Adrenal gland (tissue), 5 donors: ENCODE measurements at regions not wholly inside any gene's neighbourhood (a gene's known extent, or its start where the extent isn't known, plus 50 kb on each side); places are given as distances from the start of the nearest gene placed in this dataset.

Source experiments
- POLR2A ChIP-seq, 2 donors: fragments of 450-650 bp; IDR thresholded peaks; one replicate each; pipeline ENCODE4 v1.6.1; 2017; ENCODE audit warnings: antibody characterized with exemption in 2 of 2, mild to moderate bottlenecking in 2 of 2, moderate library complexity in 1 of 2
- TF ChIP-seq, protein P1 (sequence below), 6 experiments: fragments of 450-650 bp in 4 of 6; fragments of 200-600 bp in 2 of 6; sonication (generic) in 1 of 6; IDR thresholded peaks; 1 replicate in 5 of 6; 2 replicates in 1 of 6; pipeline versions ENCODE4 v1.5.1 to v1.8.0; 2016 to 2021; ENCODE audit warnings: antibody characterized with exemption in 6 of 6, mild to moderate bottlenecking in 2 of 6, moderate library complexity in 1 of 6
- donor health status: DM: no; HTN: no; CAD: no.

DNA sequence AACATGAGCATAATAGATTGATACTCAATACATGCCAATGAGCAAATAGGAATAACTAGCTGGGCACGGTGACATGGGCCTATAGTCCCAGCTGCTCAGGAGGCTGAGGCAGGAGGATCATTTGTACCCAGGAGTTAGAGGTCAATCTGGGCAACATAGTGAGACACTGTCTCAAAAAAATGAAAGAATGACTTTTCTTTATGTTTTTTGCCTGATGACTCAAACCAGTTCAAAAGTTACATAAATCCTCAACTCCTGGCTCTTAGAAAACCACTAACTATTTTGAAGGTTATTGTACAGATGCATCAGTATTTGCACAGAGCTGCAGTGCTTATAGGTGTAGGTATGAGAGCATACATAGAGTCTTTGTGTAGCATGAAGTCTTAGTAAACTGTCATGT, 219.2 kb upstream of the RGS6 start:
- TF ChIP-seq, protein P1, sequence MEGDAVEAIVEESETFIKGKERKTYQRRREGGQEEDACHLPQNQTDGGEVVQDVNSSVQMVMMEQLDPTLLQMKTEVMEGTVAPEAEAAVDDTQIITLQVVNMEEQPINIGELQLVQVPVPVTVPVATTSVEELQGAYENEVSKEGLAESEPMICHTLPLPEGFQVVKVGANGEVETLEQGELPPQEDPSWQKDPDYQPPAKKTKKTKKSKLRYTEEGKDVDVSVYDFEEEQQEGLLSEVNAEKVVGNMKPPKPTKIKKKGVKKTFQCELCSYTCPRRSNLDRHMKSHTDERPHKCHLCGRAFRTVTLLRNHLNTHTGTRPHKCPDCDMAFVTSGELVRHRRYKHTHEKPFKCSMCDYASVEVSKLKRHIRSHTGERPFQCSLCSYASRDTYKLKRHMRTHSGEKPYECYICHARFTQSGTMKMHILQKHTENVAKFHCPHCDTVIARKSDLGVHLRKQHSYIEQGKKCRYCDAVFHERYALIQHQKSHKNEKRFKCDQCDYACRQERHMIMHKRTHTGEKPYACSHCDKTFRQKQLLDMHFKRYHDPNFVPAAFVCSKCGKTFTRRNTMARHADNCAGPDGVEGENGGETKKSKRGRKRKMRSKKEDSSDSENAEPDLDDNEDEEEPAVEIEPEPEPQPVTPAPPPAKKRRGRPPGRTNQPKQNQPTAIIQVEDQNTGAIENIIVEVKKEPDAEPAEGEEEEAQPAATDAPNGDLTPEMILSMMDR (IDR thresholded peaks at IDR 0.05): no peak
- TF ChIP-seq POLR2A (IDR thresholded peaks at IDR 0.05): no peak
